WTC11 (cell line): ENCODE measurements at regions not wholly inside any gene's neighbourhood (a gene's known extent, or its start where the extent isn't known, plus 50 kb on each side); places are given as distances from the start of the nearest gene placed in this dataset.
A peak's percentile ranks its signal among the peaks of the same experiment; 100 is the strongest.

Experiments used
- ATAC-seq: fragments of 200-7000 bp; cut with Tn5 transposase; 2 replicates; pipeline ENCODE4 v1.10.0; 2021; ENCODE audit warnings: mild to moderate bottlenecking, moderate library complexity
- CTCF ChIA-PET: fragments of 300-600 bp; sonication (Branson Sonifier 250); formaldehyde crosslinking; loops from one replicate; lab custom pipeline; 2021; ENCODE audit warnings: antibody characterized with exemption; lab: Charles Lee
- POLR2A ChIA-PET: fragments of 350-600 bp; sonication (Branson Sonifier 250); formaldehyde crosslinking; loops from one replicate; lab custom pipeline; 2021; ENCODE audit warnings: antibody characterized with exemption; lab: Charles Lee
- DNase-seq: peaks from one replicate; pipeline ENCODE4 v3.0.0; 2021; ENCODE audit warnings: low spot score
- H3K27ac Mint-ChIP-seq: 2 replicates; pipeline ENCODE4 v1.8.0; 2021; ENCODE audit warnings: mixed read lengths
- H3K27me3 Mint-ChIP-seq: 2 replicates; pipeline ENCODE4 v1.8.0; 2021; ENCODE audit warnings: low read depth, mild to moderate bottlenecking, moderate library complexity, mixed read lengths
- H3K36me3 Mint-ChIP-seq: 2 replicates; pipeline ENCODE4 v1.8.0; 2021; ENCODE audit warnings: mixed read lengths
- H3K4me1 Mint-ChIP-seq: 2 replicates; pipeline ENCODE4 v1.8.0; 2022; ENCODE audit warnings: mixed read lengths
- H3K4me3 Mint-ChIP-seq: 2 replicates; pipeline ENCODE4 v1.8.0; 2021; ENCODE audit warnings: mild to moderate bottlenecking, moderate library complexity, mixed read lengths
- H3K9me3 Mint-ChIP-seq: 2 replicates; pipeline ENCODE4 v1.8.0; 2021; ENCODE audit warnings: mixed read lengths
- E2F4 ChIP-seq: sonication (generic); formaldehyde crosslinking; IDR thresholded peaks from 2 replicates; pipeline ENCODE4 v1.8.1; 2022; ENCODE audit warnings: low read depth, mild to moderate bottlenecking, moderate library complexity, missing genetic modification reagents, borderline replicate concordance
- ERG ChIP-seq: fragments of 250-450 bp; sonication (Bioruptor Pico); IDR thresholded peaks from 2 replicates; pipeline ENCODE4 v1.8.0; 2021; ENCODE audit warnings: mild to moderate bottlenecking
- GABPB1 ChIP-seq: sonication (generic); formaldehyde crosslinking; IDR thresholded peaks from 2 replicates; pipeline ENCODE4 v1.8.1; 2023; ENCODE audit warnings: mild to moderate bottlenecking, missing genetic modification reagents
- HMGA2 ChIP-seq: fragments of 250-450 bp; sonication (Bioruptor Pico); IDR thresholded peaks from 2 replicates; pipeline ENCODE4 v1.4.0; 2021; ENCODE audit warnings: mild to moderate bottlenecking, moderate library complexity
- KAT7 ChIP-seq: sonication (generic); formaldehyde crosslinking; IDR thresholded peaks from 2 replicates; pipeline ENCODE4 v1.8.1; 2023; ENCODE audit warnings: missing genetic modification reagents, mild to moderate bottlenecking, borderline replicate concordance
- MAX ChIP-seq: sonication (generic); formaldehyde crosslinking; IDR thresholded peaks from 2 replicates; pipeline ENCODE4 v1.8.0; 2022; ENCODE audit warnings: mild to moderate bottlenecking, missing genetic modification reagents
- MXD4 ChIP-seq: fragments of 250-450 bp; sonication (Bioruptor Pico); IDR thresholded peaks from 2 replicates; pipeline ENCODE4 v1.8.0; 2021; ENCODE audit warnings: mild to moderate bottlenecking, moderate library complexity, borderline replicate concordance
- NFE2L1 ChIP-seq: sonication (generic); formaldehyde crosslinking; IDR thresholded peaks from 2 replicates; pipeline ENCODE4 v1.8.1; 2023; ENCODE audit warnings: missing genetic modification reagents
- NR2C2 ChIP-seq: sonication (generic); formaldehyde crosslinking; IDR thresholded peaks from 2 replicates; pipeline ENCODE4 v1.8.0; 2022; ENCODE audit warnings: mild to moderate bottlenecking, missing genetic modification reagents
- PRRX2 ChIP-seq: fragments of 250-450 bp; sonication (Bioruptor Pico); IDR thresholded peaks from 2 replicates; pipeline ENCODE4 v1.8.0; 2021; ENCODE audit warnings: mild to moderate bottlenecking
- RELA ChIP-seq: sonication (generic); formaldehyde crosslinking; IDR thresholded peaks from 2 replicates; pipeline ENCODE4 v1.8.1; 2022; ENCODE audit warnings: missing genetic modification reagents, mild to moderate bottlenecking, borderline replicate concordance
- SOX15 ChIP-seq: fragments of 250-450 bp; sonication (Bioruptor Pico); IDR thresholded peaks from 2 replicates; pipeline ENCODE4 v1.9.0; 2021; ENCODE audit warnings: mild to moderate bottlenecking
- SP1 ChIP-seq: sonication (generic); formaldehyde crosslinking; conservative IDR thresholded peaks from 2 replicates; pipeline ENCODE4 v1.8.1; 2022; ENCODE audit warnings: missing genetic modification reagents
- TEAD1 ChIP-seq: sonication (generic); formaldehyde crosslinking; IDR thresholded peaks from 2 replicates; pipeline ENCODE4 v1.8.0; 2022; ENCODE audit warnings: mild to moderate bottlenecking, missing genetic modification reagents
- TP53 ChIP-seq: sonication (generic); formaldehyde crosslinking; IDR thresholded peaks from 2 replicates; pipeline ENCODE4 v1.8.1; 2023; ENCODE audit warnings: mild to moderate bottlenecking, missing genetic modification reagents
- ZMAT4 ChIP-seq: fragments of 250-450 bp; sonication (Bioruptor Pico); IDR thresholded peaks from 2 replicates; pipeline ENCODE4 v1.9.0; 2021; ENCODE audit warnings: mild to moderate bottlenecking
- ZNF219 ChIP-seq: sonication (generic); formaldehyde crosslinking; IDR thresholded peaks from 2 replicates; pipeline ENCODE4 v1.8.0; 2023; ENCODE audit warnings: missing genetic modification reagents, mild to moderate bottlenecking, borderline replicate concordance
- ZNF232 ChIP-seq: sonication (generic); formaldehyde crosslinking; IDR thresholded peaks from 2 replicates; pipeline ENCODE4 v1.8.0; 2022; ENCODE audit warnings: mild to moderate bottlenecking, missing genetic modification reagents
- ZNF423 ChIP-seq: fragments of 250-450 bp; sonication (Bioruptor Pico); IDR thresholded peaks from 2 replicates; pipeline ENCODE4 v2.1.2; 2022; ENCODE audit warnings: mild to moderate bottlenecking, moderate library complexity
- ZSCAN18 ChIP-seq: fragments of 250-450 bp; sonication (Bioruptor Pico); IDR thresholded peaks from 2 replicates; pipeline ENCODE4 v2.1.2; 2022; ENCODE audit warnings: mild to moderate bottlenecking, moderate library complexity

GRCh38 chrX:68908071-68908470 lies 79.2 kb downstream of the EFNB1 start:
- no peaks in the 10 kb centered on the region for H3K9me3 Mint-ChIP-seq

GRCh38 chrX:68902706-68903504 lies 74.1 kb downstream of the EFNB1 start:
- no peaks in the 10 kb centered on the region for H3K9me3 Mint-ChIP-seq
- peaks cover 2% of the 10 kb centered on the region; the same call in 1 of the 2 replicates for H3K27me3 Mint-ChIP-seq
- TF ChIP-seq GABPB1 (no peak), SP1 (CRISPR knock-in tag) (no peak), RELA (CRISPR knock-in tag) (no peak), NR2C2 (CRISPR knock-in tag) (no peak), ERG (CRISPR knock-in tag) (no peak), TP53 (no peak), ZNF423 (CRISPR knock-in tag) (no peak), MXD4 (CRISPR knock-in tag) (no peak), TEAD1 (CRISPR knock-in tag) (no peak), ZNF219 (CRISPR knock-in tag) (no peak), HMGA2 (CRISPR knock-in tag) (no peak), E2F4 (CRISPR knock-in tag) (no peak), SOX15 (CRISPR knock-in tag) (no peak), ZNF232 (no peak), ZMAT4 (no peak), MAX (CRISPR knock-in tag) (no peak), NFE2L1 (CRISPR knock-in tag) (no peak), KAT7 (no peak), ZSCAN18 (CRISPR knock-in tag) (no peak)
- DNase-seq = no peak
- CTCF ChIA-PET = interaction anchor here (0.6 to 1.7 kb wide), 8 partner anchors 8 to 319 kb away, joined by 3 to 5 read pairs (median 3); partner anchors contain the start of gene EFNB1
- no peak overlapping the region for H3K4me3 Mint-ChIP-seq
- POLR2A ChIA-PET = no interaction called here
- H3K27ac Mint-ChIP-seq = no peak overlapping the region
- peaks cover 16% of the 10 kb centered on the region for H3K4me1 Mint-ChIP-seq
- no peaks in the 10 kb centered on the region for H3K36me3 Mint-ChIP-seq
- ATAC-seq = peak; percentile 60

More at GRCh38 chrX:68908071-68908470, 79.2 kb downstream of the EFNB1 start:
- ChIA-PET POLR2A (no interaction called here), CTCF (interaction anchor here (0.9 to 1.4 kb wide), 2 partner anchors 32 to 80 kb away, joined by 4 read pairs; no protein-coding TSS in a partner anchor)
- ATAC-seq (no peak), DNase-seq (no peak)
- no peak overlapping the region for H3K4me3 Mint-ChIP-seq
- no peak overlapping the region for H3K27ac Mint-ChIP-seq
- H3K36me3 Mint-ChIP-seq = no peaks in the 10 kb centered on the region
- H3K4me1 Mint-ChIP-seq = peaks cover 12% of the 10 kb centered on the region
- peaks cover 10% of the 10 kb centered on the region for H3K27me3 Mint-ChIP-seq
- no peak for TF ChIP-seq PRRX2
